ENCODE measurements at regions not wholly inside any gene's neighbourhood (a gene's known extent, or its start where the extent isn't known, plus 50 kb on each side); places are given as distances from the start of the nearest gene placed in this dataset.

DNA sequence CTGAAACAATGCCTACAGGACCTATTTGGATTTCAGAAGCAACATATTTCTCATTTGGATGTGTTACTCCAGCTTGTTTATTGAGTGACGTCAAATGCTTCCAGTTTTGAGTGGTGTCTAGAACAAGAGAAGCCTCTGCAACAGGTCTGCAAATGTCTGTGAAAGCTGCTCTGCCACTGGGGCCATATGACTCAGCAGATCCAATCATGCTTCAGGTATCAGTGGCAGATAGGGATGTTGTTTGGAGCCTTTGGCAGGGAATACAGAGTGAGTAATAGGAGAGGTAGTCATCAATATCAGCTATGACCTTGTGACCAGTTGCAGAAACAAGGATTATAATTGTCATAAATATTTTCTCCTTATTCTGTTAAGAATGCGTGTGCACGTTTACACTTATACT is 141.1 kb upstream of the ZXDA start:
- WGBS, 10 experiments: 0 to 100% (median 19%) methylated on average over 1 to 3 of the region's 3 CpGs; no CpG with 5 or more reads in 2 of the 10 experiments

DNA sequence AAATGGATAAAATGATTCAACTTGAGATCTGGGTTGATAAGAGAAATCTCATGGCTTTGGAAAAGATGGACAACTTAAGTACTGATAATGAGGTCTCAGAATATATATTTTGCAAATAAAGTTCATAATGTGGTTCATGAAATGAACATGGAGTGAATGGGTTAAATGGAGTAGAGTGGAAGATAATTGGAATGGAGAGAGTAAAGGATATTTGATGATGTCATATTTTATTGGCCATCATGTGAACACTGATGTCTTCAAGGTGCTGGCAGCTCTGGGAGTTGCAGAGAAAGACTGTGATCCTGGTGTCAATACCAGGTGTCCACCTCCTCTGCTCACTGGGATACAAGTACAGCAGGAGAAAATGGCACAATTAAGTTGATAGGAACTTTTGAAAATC is 133.9 kb upstream of the ZXDA start:
- ATAC-seq (replicated peaks in 6 of 8): no peak
- H3K27ac ChIP-seq: no peak overlapping the region
- no peak overlapping the region for H3K4me3 ChIP-seq
- in situ Hi-C loops (cut with MboI; ENCODE audit: low pct_unique_long_range_greater_than_20kb in 2 of 9, low sequenced_read_pairs in 9 of 9, unreplicated experiment in 9 of 9): no loop called here
- H3K4me1 ChIP-seq (replicated peaks in 1 of 2): no peaks in the 10 kb centered on the region

More for the DNA sequence above, 141.1 kb upstream of the ZXDA start:
- no peak overlapping the region for H3K27ac ChIP-seq
- H3K4me3 ChIP-seq: no peak overlapping the region
- H3K4me1 ChIP-seq (replicated peaks in 1 of 2): no peaks in the 10 kb centered on the region
- no peak for ATAC-seq (replicated peaks in 6 of 8)
- in situ Hi-C loops (cut with MboI; ENCODE audit: low pct_unique_long_range_greater_than_20kb in 2 of 9, low sequenced_read_pairs in 9 of 9, unreplicated experiment in 9 of 9): no loop called here

DNA sequence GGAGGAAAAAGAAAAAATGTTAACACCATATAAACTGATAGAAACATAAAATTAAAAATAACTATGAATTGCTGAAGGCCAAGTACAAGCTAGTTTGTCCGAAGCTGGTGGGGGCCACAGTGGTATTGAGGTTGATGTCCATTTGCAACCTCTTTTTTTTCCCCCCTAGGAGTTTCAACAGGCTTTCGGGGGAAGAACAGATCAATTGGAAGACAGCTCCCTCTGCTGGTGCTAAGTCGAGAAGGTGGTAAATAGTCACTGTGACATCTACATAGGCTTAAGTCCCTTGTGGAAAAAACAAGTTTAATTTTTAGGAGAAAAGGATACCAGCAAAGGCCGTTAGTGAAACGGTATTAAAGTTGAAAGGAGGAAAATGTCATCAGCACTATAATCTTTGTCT is 115.7 kb upstream of the ZXDA start:
- no peaks in the 10 kb centered on the region for H3K4me1 ChIP-seq (replicated peaks in 1 of 2)
- WGBS, 10 experiments: 0 to 62% (median 5%) methylated on average over 1 to 5 of the region's 5 CpGs
- in situ Hi-C loops (cut with MboI; ENCODE audit: low pct_unique_long_range_greater_than_20kb in 2 of 9, low sequenced_read_pairs in 9 of 9, unreplicated experiment in 9 of 9): no loop called here
- peak in 2 of 8 experiments; percentile 31 to 38 for ATAC-seq (replicated peaks in 6 of 8)
- no peak overlapping the region for H3K27ac ChIP-seq
- no peak overlapping the region for H3K4me3 ChIP-seq

DNA sequence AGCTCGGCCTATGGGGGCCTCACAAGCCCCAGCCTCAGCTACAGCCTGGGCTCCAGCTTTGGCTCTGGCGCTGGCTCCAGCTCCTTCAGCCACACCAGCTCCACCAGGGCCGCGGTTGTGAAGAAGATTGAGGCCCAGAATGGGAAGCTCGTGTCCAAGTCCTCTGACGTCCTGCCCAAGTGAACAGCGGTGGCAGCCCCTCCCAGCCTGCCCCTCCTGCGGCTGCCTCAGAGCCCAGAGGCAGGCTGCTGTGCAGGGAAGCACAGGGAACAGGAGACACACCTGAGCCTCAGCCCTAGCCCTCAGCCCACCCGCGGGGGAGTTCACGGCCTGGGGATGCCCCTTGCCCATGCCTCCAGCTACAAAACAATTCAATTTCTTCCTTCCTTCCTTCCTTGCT is 75.7 kb upstream of the ZXDA start:
- WGBS, 10 experiments: 27 to 41% methylated on average over 3 of the region's 11 CpGs; no CpG with 5 or more reads in 8 of the 10 experiments
- in situ Hi-C loops (cut with MboI; ENCODE audit: low pct_unique_long_range_greater_than_20kb in 2 of 9, low sequenced_read_pairs in 9 of 9, unreplicated experiment in 9 of 9): no loop called here

DNA sequence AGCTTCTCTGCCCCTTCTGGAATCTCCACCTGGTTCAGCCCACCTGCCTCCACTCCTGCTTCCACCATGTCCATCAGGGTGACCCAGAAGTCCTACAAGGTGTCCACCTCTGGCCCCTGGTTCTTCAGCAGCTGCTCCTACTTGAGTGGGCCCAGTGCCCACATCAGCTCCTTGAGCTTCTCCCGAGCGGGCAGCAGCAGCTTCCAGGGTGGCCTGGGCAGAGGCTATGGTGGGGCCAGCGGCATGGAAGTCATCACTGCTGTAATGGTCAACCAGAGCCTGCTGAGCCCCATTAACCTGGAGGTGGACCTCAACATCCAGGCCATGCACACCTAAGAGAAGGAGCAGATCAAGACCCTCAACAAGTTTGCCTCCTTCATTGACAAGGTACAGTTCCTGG is 74.4 kb upstream of the ZXDA start:
- WGBS, 10 experiments: no CpG with 5 or more reads among the region's 3 CpGs
- no peak for ATAC-seq (replicated peaks in 6 of 8)
- H3K27ac ChIP-seq: no peak overlapping the region
- no peak overlapping the region for H3K4me3 ChIP-seq
- in situ Hi-C loops (cut with MboI; ENCODE audit: low pct_unique_long_range_greater_than_20kb in 2 of 9, low sequenced_read_pairs in 9 of 9, unreplicated experiment in 9 of 9): no loop called here
- no peaks in the 10 kb centered on the region for H3K4me1 ChIP-seq (replicated peaks in 1 of 2)

More for the DNA sequence above, 75.7 kb upstream of the ZXDA start:
- no peaks in the 10 kb centered on the region for H3K4me1 ChIP-seq (replicated peaks in 1 of 2)
- H3K27ac ChIP-seq: no peak overlapping the region
- H3K4me3 ChIP-seq: no peak overlapping the region
- ATAC-seq (replicated peaks in 6 of 8): no peak

DNA sequence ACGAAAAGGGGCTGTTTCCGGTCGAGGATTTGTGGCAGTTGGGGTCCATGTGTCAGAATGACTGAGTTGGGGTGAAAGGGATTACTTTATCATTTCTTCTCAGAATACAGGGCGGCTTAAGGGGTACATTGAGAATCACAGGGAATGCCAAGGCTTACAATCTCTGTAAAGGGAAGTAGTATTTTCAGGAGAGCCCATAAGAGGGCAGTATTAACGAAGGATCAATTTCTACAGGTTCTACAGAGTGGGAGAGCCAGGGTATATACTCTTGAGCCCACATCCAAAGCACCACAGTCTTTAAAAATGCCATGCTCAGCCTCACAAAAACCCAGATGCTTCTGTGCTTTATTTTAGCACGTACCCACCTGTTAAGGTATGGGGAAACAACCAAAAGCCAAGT is 67.7 kb upstream of the ZXDA start:
- in situ Hi-C loops (cut with MboI; ENCODE audit: low pct_unique_long_range_greater_than_20kb in 2 of 9, low sequenced_read_pairs in 9 of 9, unreplicated experiment in 9 of 9): no loop called here
- Histone ChIP-seq H3K4me3 (no peak overlapping the region), H3K4me1 (replicated peaks in 1 of 2) (no peaks in the 10 kb centered on the region), H3K27ac (no peak overlapping the region)
- no peak for ATAC-seq (replicated peaks in 6 of 8)
- 24% methylated on average over 5 of the region's 6 CpGs; no CpG with 5 or more reads in 9 of the 10 experiments for WGBS, 10 experiments

DNA sequence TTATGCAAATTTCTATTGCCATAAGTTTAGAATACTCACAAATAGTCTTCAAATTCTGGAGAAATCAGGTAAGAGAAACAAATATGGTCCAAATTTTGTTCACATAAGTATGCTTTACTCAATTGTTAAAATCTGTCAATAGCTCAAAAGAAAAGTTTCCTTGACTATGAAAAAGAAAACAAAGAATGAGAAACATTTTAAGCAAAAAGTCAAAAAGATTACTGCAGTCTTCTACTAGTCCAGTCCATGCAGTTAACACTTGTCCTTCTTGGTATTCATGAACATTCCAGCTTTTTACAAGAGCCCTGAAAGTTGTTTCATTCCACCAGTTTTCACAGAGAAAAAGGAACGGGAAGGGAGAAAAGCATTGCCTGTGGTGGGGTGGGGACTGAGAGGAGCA is 54.7 kb upstream of the ZXDA start:
- in situ Hi-C loops (cut with MboI; ENCODE audit: low pct_unique_long_range_greater_than_20kb in 2 of 9, low sequenced_read_pairs in 9 of 9, unreplicated experiment in 9 of 9): no loop called here
- WGBS, 10 experiments: 0 to 20% (median 0%) methylated on average over 1 of the region's 1 CpG; no CpG with 5 or more reads in 7 of the 10 experiments

More for the DNA sequence above, 54.7 kb upstream of the ZXDA start:
- Histone ChIP-seq H3K27ac (no peak overlapping the region), H3K4me1 (replicated peaks in 1 of 2) (no peaks in the 10 kb centered on the region), H3K4me3 (no peak overlapping the region)
- ATAC-seq (replicated peaks in 6 of 8): no peak
